Hypothalamus (tissue), 51 donors: ENCODE measurements at regions not wholly inside any gene's neighbourhood (a gene's known extent, or its start where the extent isn't known, plus 50 kb on each side); places are given as distances from the start of the nearest gene placed in this dataset.

Source experiments
- DNase-seq, 51 donors: peaks; one replicate each; lab custom pipeline; 2025; lab: John Stamatoyannopoulos, UW

DNA sequence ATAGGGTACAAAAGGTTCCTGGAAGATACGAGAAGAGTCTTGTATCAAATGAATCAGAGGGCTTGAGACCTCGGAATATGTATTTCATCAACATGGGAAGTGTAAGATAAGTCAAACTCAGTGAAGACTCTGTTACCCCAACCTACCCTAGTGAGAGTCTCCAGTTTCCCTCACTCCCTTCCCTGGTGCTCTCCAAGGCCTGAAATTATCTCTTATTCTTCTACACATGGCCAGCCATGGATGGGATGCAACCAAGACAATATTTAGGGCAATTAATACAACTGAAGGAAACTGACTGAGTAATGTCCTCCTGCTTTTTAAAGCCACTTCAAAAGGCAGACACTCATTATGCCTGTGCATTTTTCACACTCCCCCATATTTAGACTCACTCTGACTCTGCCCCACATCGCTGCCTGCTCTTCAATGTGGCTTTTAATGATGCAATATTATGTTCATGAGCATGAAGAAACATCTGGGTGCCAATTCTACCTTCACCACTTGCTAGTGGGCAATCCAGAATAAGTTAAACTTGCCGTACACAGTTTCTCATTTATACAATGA lies 137.1 kb upstream of the THBS1 start:
- no peak for DNase-seq

DNA sequence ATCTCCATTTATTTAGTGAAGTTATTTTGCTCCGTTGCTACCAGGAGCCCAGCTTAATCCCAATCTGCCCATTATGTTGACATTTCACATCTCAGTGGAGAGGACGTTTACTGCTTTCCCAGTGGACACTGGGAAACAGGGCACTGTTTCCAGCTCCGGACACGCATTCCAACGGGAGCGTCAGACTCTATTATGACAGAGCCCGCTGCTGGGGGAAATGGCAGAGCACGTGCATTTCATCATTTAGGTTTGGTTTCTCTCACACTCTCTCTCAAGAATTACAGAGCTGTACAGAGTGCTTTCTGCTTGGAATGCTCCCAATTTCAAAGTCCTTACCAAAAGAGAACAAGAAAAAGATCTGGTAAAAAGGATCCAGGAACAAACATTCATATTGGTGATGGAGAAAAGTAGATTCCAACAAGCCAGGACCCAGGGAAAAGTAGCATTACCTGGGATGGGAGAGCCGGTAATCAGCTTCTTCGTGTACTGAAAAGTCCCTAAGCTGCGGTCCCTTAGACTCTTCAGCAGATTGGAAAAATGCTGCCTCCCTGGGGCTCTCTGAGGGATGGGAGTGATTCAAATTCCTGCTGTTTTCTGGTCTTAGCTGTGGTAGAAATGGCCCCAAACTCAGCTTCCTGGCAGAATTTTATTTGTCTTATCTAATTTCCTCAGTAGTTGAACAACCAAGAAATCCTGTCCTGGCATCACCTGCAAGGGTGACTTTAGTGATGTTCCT lies 136.0 kb upstream of the THBS1 start:
- DNase-seq, result no peak

DNA sequence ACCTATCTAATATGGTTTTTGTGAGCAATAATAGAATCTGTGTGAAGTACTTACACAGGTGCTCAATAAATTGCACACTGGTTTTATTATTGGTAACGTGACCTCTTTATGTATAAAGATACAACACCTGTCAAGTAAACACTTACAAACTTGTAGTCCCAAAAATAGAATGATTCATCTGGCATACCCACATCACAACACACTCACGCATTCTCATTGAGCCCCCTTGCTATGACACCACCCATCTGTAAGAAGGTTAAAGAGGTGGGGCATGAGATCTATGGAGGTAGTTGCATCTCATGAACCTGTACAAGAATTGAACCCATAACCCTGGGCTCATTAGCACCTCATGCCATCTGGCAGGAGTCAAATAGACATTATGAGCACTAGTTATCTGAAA lies 134.9 kb upstream of the THBS1 start:
- no peak for DNase-seq

DNA sequence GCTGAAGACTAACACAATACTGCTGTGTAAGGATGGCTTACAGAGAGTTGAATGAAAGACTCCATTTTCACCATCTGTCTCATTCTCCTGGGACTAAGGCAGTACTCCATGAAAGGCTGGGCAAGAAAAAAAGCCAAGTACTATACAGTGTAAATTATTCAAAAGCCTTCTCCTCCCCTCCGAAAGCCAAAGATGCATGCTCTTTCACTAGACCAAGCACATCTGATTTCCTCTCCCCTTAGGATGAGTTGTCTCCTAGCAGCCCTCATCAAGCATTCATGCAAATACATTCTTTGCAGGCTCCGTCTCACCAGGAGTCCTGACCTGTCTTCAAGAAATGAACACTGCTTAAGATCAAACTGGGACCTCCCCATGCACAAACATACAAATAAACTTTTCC lies 133.5 kb upstream of the THBS1 start:
- DNase-seq, result no peak

DNA sequence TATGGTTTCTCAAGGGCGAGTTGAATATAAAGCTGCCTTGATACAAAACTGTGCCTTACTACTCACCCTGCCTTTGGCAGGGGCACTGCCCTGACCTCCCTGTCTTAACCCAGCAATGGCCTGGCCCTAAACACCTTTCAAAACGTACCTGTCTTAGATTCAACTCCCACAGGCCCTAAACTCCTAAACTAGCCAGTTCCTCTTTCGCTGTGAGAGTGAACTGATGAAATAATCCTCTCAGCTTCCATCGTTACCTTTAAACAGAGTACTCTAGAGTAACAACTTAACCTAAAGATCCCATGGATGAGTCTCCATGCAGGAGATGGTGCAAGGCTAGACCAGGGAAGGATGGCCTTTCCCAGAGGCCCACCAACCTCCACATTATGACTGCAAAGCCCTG lies 133.0 kb upstream of the THBS1 start:
- no peak for DNase-seq

DNA sequence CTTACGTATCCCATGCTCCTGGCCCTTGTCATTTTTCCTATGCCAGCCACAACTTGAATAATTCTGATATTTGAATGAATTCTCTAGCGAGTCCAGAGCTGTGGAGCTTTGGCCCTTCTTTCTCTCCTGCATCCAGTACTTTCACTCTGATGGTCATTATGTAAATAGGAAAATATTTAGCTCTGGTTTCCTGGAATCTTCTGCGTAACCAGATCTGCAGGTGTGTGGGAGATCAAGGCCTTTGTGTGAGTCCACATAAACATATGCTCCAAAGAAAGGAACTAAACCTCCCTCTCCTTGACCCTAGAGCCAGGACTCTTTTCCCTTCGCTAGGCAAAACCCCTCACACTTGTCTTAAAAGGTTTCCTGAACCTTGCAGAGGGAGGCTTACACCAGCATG lies 132.5 kb upstream of the THBS1 start:
- DNase-seq, result no peak

DNA sequence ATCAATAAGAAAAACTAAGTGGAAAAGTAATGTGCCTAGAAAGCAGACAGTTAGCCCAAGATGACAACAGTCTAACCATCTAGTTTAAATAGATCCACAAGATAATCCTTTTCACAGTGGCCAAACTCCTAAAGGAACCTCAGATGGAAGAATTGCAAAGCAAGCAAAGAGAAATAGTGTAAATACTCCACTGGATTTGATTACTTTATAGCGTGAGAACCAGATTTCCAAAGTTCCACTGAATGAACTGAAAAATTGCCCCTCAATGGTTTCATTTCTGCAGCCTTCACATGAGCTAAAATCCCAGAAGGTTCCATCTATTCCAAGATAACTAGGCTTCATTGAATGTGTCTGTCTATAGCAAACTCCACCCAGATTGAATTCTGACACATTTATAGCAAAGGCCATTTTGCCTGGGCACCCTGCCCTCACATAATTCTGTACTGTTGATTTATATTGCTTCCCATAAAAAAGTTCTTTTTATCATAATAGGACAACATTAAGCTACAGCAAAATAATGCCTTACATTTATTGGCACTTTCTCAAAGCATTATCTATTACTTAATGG lies 129.7 kb upstream of the THBS1 start:
- DNase-seq, result no peak

DNA sequence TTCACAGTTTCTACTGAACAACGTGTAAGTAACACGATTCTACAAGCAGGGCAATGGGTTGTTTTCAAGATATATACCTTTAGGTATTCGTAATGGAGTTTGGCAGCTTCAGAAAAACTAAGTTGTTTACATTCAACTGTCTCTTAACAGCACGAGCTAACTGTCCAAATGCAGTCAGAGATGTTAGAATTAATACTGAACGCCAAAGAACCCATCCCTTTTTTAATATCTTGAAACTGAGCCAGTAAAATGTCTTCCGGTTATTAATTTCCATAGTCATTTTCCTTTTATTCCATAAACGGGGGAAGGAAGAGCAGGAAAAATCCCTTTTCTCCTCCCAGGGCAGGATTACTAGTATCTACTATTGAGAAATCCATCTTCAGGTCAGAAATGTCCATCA lies 129.0 kb upstream of the THBS1 start:
- no peak for DNase-seq

DNA sequence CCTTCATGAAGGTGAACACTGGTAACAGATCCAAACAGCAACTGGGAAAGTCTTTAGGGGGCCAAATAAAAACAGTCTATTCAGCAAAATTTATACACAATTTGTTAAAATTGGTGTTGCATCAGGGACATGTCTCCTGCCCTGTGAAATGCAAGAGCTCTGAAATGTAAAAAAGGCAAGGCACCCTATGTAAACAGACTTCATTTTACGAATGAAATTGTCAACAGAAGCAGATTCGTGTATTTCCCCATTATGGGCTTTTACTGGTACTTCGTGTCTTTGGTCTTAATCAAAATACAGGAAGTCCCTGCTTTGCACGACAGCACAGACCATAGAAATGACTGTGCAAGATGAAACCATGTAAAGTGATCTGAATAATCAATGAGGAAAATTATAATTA lies 127.3 kb upstream of the THBS1 start:
- DNase-seq, result no peak

DNA sequence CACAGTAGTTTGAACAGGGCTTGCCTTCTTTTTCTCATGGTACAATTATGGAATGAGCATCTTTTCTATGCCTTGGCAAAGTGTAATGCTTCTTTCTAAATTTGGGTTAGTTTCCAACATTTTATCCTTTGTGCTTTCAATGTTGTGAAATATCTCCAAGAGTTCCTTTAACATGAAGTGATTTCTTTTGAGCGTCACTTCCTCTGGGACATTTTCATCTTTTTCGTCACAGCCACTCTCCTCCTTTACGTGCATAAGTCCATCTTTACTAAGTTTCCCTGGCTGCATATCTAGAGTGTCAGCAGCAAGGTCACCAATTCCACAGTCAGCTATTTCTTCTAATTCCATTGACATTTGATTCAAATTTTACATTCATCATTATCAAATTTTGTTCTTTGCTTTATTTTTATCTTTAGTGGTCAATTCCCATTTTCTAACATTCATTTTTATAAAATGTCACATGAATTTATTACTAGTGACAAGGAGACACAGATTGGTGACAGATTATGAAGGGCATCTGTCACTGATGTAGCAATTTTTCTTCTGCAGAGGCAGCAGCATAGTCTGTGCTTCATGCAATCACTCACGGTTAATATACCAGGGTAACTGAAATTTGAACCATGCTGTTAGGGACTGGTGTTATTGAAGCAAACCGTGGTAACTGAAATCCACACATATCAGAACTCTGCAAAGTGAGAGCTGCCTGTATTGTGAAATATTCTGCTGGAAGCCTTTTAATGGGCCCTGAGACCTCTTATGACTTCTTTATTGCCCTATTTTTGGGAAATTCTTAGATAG lies 126.5 kb upstream of the THBS1 start:
- DNase-seq, result no peak

DNA sequence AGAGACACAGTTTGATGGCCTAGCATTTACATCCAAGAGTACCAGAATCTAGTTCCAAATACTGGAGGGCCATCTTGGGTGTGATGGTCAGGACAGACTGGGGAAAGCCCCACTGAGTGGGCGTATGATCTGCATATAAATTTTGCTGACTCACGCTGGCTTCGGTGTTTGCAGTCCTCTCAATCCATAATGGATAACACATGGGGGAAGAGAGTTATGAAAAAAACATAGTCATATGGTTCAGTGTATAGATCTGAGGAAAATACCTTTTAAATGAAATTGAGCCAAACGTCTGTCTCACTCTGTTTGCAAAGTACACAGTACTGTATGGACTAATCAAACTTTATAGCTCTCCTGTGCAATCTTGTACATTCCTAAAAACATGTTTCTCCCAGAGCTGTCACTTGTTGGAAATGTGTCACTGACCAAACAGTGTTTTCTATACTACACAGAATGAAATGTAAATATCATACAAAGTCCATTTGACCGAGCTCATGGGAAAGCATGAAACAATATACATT lies 125.3 kb upstream of the THBS1 start:
- DNase-seq, result no peak

DNA sequence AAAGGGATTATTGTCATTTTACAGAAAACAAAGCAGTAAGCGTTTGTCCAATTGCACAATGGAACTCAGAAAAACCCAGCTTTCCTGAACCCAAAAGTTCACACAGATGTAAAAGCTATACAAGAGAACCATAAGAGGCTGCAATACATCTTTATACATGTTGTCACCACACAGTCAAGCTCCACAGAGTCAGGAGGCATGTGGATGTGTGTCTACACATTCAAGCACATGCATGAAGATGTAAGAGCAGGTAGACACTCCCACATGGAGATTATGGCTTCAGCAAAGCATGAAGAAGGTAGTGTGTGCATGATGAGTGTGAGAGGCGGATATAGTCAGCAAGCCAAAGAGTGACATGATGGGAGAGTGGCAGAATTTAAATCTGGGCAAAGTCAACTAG lies 124.7 kb upstream of the THBS1 start:
- DNase-seq, result no peak

DNA sequence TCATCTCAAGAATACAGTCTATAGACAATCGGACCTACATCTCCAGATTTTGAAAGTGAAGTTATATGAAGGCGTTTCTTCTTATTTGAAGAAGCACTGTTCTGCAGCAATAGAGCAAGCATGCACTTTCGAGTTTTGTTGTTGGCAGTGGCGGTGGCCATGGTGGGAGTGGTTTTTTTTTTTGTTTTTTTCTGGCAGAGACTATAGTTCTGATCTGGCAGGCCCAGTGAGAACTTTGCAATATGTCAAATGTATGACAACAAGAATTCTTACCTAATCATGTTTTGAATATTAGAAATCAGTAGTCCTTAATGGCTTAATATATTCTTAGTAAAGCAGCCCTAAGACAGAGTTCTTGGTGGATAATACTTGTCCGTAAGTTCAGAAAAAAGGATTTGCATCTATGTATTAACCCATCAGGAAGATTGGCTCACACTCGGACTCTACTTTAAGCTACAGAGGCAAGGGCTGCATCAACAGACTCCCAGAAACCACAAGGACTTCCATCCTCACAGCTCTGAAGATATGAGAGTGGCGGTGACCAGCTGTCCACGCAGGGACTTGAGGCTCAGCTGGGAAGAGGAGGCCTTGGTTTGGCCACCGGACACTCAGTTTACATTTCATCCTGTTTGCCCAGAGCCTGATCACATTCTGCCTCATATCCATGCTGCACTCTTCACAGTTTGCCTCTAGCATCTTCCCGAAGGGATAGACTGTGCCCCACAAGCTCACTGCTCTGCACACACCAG lies 124.1 kb upstream of the THBS1 start:
- no peak for DNase-seq

DNA sequence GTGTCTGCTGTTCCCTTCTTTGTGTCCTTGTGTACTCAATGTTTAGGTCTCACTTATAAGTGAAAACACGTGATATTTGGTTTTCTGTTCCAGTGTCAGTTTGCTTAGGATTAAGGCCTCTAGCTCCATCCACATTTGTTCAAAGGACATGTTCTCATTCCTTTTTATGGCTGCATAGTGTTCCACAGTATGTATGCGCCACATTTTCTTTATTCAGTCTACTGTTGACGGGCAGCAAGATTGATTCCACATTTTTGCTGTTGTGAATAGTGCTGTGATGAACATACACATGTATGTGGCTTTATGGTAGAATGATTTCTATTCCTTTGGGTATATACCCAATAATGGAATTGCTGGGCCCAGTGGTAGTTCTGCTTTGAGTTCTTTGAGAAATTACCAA lies 122.7 kb upstream of the THBS1 start:
- no peak for DNase-seq

DNA sequence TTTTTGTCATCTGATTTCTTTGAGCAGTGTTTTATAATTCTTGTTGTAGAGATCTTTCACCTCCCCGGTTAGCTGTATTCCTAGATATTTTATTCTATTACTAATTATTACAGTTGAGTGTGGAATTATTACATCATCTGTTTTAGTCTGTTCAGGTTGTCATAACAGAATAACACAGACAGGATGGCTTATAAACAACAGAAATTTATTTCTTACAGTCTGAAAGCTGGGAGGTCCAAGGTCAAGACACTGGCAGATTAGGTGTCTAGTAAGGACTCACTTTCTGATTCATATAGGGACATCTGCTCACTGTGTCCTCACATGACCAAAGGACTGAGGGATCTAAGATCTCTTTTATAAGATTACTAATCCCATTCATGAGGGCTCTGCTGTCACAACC lies 121.3 kb upstream of the THBS1 start:
- no peak for DNase-seq

DNA sequence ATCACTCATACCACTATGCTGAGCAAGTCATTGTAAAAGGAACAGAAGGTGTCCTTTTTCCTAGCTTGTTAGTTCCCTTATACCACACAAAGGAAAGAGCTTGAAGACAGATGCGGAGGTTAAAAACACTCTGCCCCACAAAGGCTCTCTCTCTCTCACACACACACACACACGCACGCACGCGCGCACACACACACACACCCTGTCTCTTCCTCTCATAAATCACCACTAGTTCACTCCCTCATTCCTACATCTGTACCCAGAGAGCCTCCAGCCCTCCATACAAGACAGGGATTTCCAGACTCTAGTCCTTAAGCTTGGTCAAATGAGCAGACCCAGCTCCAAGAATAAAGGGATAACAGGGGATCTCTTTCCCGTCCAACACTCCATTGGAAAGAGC lies 120.1 kb upstream of the THBS1 start:
- no peak for DNase-seq

DNA sequence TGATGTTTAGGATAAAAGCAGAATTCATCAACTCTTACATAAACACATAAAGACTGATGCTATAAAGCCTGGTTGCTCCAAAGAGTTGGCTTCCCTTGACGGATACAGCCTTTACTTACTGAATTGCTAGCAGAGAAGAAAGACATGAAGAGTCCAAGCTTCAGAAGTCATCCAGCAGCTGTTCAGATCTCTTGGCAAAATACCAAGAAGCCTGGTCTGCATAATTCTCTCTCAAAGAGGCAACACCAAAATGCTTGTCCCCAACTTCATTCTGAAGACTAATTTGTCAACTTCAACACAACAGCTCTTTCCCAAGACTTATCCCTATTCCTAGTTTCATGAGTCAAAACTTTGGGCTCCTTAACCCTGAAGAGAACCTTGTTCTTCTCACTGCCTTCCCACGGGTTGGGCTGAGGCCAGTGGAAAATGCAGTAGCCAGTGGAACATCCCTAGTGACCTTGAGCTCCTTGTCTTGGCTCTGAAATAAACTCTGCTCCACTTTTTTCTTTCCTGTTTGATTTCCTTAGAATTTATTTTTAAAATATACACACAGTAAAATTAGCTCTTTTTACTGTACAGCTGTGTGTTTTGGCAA lies 119.2 kb upstream of the THBS1 start:
- no peak for DNase-seq

DNA sequence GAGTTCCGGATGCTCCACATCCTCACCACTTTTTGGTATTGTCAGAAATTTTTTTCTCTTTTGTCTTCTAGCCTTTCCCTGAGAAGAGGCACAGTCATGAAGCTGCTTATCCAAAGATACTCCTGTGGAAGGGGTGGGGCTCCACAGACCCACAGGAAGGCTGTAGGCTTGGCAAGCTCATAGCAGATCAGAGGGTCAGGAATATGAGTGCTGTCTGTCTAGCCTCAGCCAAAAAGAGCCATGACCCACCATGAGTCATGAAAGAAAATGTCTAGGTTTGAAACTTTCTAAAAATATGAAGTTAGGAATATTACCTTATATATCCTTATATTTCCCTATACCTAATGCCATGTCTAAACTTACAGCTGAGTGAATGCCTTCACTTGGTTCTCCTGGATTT lies 118.2 kb upstream of the THBS1 start:
- no peak for DNase-seq

DNA sequence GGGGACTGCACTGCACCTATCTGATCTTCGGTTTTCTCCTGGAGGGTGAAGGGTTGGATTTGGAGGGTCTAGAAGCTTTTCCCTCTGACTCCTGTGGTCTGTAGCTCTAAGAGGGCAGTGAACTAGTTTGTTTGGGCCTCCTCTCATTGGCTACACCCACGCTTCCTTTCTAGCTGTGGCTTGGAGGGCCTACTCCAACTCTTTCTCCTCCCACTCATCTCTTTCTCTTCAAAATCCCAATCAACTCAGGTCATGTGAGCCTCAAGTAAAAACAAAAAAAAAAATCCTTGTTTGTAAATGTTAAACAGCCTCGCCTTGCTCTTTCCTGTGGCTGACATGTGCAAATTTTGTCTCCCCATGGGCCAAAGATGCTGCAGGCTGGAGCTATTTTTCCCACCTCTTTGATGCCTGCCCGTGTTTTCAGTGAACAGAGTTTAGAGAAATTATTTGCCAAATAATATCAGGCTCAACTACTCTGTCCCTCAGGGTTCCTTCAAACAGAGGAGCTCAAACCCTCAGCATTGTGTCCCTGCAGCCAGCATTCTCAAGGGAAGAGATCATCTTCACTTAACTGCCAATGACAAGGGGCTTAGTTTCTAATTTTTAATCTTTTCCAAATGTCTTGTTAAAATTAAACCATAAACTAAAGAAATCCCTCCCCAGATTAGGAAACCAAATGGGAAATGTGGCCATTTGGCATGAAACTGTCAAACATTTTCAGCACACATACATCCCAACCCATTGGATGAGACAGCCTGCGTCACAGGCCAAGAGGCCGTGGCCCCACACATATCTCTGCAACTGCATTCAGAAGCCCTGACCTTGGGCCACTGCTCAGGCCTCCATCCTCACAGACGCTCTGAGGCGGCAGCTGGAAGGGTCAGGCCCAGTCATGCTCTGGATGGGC lies 114.8 kb upstream of the THBS1 start:
- no peak for DNase-seq
